ENCODE measurements at regions not wholly inside any gene's neighbourhood (a gene's known extent, or its start where the extent isn't known, plus 50 kb on each side); places are given as distances from the start of the nearest gene placed in this dataset.
A peak's percentile ranks its signal among the peaks of the same experiment; 100 is the strongest.

- no peaks in the 10 kb centered on the region for H3K36me3 ChIP-seq (replicated peaks in 1 of 2; ENCODE audit: control insufficient read depth in 1 of 2, insufficient read depth in 2 of 2, low read length in 2 of 2)
- no peak for TF ChIP-seq CTCF (IDR thresholded peaks at IDR 0.05)
- H2AFZ ChIP-seq (ENCODE audit: insufficient read depth, low read depth, low read length, poor library complexity, severe bottlenecking), result no peak overlapping the region
- intact Hi-C loops (cut with micrococcal nuclease), result no loop called here
- no peak overlapping the region for H3K9ac ChIP-seq (ENCODE audit: insufficient read depth, low read length, poor library complexity, severe bottlenecking)
- 82% methylated on average over 12 of the region's 13 CpGs for WGBS (ENCODE audit: insufficient coverage)
- Mint-ChIP-seq H3K9me3 (no peaks in the 10 kb centered on the region), H3K4me3 (no peak overlapping the region), H3K4me1 (no peaks in the 10 kb centered on the region), H3K27me3 (ENCODE audit: low read depth in 3 of 3) (peaks cover 2 to 7% (median 4%) of the 10 kb centered on the region in 3 donors), H3K27ac (peak overlapping the region in 1 of 7 donors; percentile 14), H3K36me3 (no peaks in the 10 kb centered on the region)
- H3K4me2 ChIP-seq (replicated peaks; ENCODE audit: extremely low read depth, low read length, poor library complexity, severe bottlenecking), result no peak overlapping the region
- H3K79me2 ChIP-seq (ENCODE audit: insufficient read depth, low read length), result no peaks in the 10 kb centered on the region
- no peak overlapping the region for H3K4me3 ChIP-seq (replicated peaks in 1 of 3; ENCODE audit: low read depth in 2 of 3, low read length in 3 of 3)
- H3K27me3 ChIP-seq (ENCODE audit: control insufficient read depth in 2 of 2, insufficient read depth in 2 of 2, low read length in 2 of 2), result no peaks in the 10 kb centered on the region
- H3K27ac ChIP-seq (ENCODE audit: low read depth in 1 of 2, low read length in 2 of 2), result no peak overlapping the region
- H4K20me1 ChIP-seq (ENCODE audit: insufficient read depth, low read length), result no peaks in the 10 kb centered on the region
- H3K9me3 ChIP-seq (replicated peaks in 1 of 2; ENCODE audit: control insufficient read depth in 1 of 2, insufficient read depth in 1 of 2, low read length in 2 of 2), result no peaks in the 10 kb centered on the region
- no peak for DNase-seq
- H3K4me1 ChIP-seq (ENCODE audit: control insufficient read depth in 1 of 2, insufficient read depth in 2 of 2, low read length in 2 of 2), result no peaks in the 10 kb centered on the region
Measured at GRCh38 chr13:111422348-111422747, 101.9 kb downstream of the TEX29 start.

GRCh38 chr13:111423168-111423785, 102.8 kb downstream of the TEX29 start:
- TF ChIP-seq CTCF (IDR thresholded peaks at IDR 0.05), result no peak
- Mint-ChIP-seq H3K27ac (peak overlapping the region in 1 of 7 donors; percentile 41), H3K4me1 (no peaks in the 10 kb centered on the region), H3K27me3 (ENCODE audit: low read depth in 3 of 3) (peaks cover 3 to 7% (median 4%) of the 10 kb centered on the region in 3 donors), H3K9me3 (no peaks in the 10 kb centered on the region), H3K4me3 (no peak overlapping the region), H3K36me3 (no peaks in the 10 kb centered on the region)
- WGBS (ENCODE audit: insufficient coverage), result 79% methylated on average over 15 of the region's 16 CpGs
- Histone ChIP-seq H3K4me2 (replicated peaks; ENCODE audit: extremely low read depth, low read length, poor library complexity, severe bottlenecking) (no peak overlapping the region), H3K9me3 (replicated peaks in 1 of 2; ENCODE audit: control insufficient read depth in 1 of 2, insufficient read depth in 1 of 2, low read length in 2 of 2) (no peaks in the 10 kb centered on the region), H3K36me3 (replicated peaks in 1 of 2; ENCODE audit: control insufficient read depth in 1 of 2, insufficient read depth in 2 of 2, low read length in 2 of 2) (no peaks in the 10 kb centered on the region), H4K20me1 (ENCODE audit: insufficient read depth, low read length) (no peaks in the 10 kb centered on the region), H3K27me3 (ENCODE audit: control insufficient read depth in 2 of 2, insufficient read depth in 2 of 2, low read length in 2 of 2) (no peaks in the 10 kb centered on the region), H3K4me1 (ENCODE audit: control insufficient read depth in 1 of 2, insufficient read depth in 2 of 2, low read length in 2 of 2) (no peaks in the 10 kb centered on the region), H3K9ac (ENCODE audit: insufficient read depth, low read length, poor library complexity, severe bottlenecking) (no peak overlapping the region), H3K79me2 (ENCODE audit: insufficient read depth, low read length) (no peaks in the 10 kb centered on the region), H3K4me3 (replicated peaks in 1 of 3; ENCODE audit: low read depth in 2 of 3, low read length in 3 of 3) (no peak overlapping the region), H3K27ac (ENCODE audit: low read depth in 1 of 2, low read length in 2 of 2) (no peak overlapping the region), H2AFZ (ENCODE audit: insufficient read depth, low read depth, low read length, poor library complexity, severe bottlenecking) (no peak overlapping the region)
- DNase-seq, result no peak
- intact Hi-C loops (cut with micrococcal nuclease), result no loop called here

All from CD14-positive monocyte (primary cell).